ENCODE measurements at regions not wholly inside any gene's neighbourhood (a gene's known extent, or its start where the extent isn't known, plus 50 kb on each side); places are given as distances from the start of the nearest gene placed in this dataset.

- DNase-seq (ENCODE audit: low read depth), result no peak
- TF ChIP-seq, protein P1, sequence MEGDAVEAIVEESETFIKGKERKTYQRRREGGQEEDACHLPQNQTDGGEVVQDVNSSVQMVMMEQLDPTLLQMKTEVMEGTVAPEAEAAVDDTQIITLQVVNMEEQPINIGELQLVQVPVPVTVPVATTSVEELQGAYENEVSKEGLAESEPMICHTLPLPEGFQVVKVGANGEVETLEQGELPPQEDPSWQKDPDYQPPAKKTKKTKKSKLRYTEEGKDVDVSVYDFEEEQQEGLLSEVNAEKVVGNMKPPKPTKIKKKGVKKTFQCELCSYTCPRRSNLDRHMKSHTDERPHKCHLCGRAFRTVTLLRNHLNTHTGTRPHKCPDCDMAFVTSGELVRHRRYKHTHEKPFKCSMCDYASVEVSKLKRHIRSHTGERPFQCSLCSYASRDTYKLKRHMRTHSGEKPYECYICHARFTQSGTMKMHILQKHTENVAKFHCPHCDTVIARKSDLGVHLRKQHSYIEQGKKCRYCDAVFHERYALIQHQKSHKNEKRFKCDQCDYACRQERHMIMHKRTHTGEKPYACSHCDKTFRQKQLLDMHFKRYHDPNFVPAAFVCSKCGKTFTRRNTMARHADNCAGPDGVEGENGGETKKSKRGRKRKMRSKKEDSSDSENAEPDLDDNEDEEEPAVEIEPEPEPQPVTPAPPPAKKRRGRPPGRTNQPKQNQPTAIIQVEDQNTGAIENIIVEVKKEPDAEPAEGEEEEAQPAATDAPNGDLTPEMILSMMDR (conservative IDR thresholded peaks at IDR 0.05; ENCODE audit: low read length), result no peak
- no peak overlapping the region for H3K4me3 ChIP-seq (ENCODE audit: low read length)
Measured at GRCh38 chr2:194004590-194005206, 1652.3 kb upstream of the SLC39A10 start.

- TF ChIP-seq, protein P1 (conservative IDR thresholded peaks at IDR 0.05; ENCODE audit: low read length), result no peak
- DNase-seq (ENCODE audit: low read depth), result no peak
- H3K4me3 ChIP-seq (ENCODE audit: low read length), result no peak overlapping the region
Measured at GRCh38 chr2:194003911-194004310, 1653.1 kb upstream of the SLC39A10 start.

- no peak overlapping the region for H3K4me3 ChIP-seq (ENCODE audit: low read length)
- DNase-seq (ENCODE audit: low read depth), result no peak
- TF ChIP-seq, protein P1 (conservative IDR thresholded peaks at IDR 0.05; ENCODE audit: low read length), result no peak
Measured at GRCh38 chr2:194002699-194003368, 1654.2 kb upstream of the SLC39A10 start.

- no peak overlapping the region for H3K4me3 ChIP-seq (ENCODE audit: low read length)
- DNase-seq (ENCODE audit: low read depth), result no peak
- TF ChIP-seq, protein P1 (conservative IDR thresholded peaks at IDR 0.05; ENCODE audit: low read length), result no peak
Measured at GRCh38 chr2:193990868-193991267, 1666.2 kb upstream of the SLC39A10 start.

- no peak for DNase-seq (ENCODE audit: low read depth)
- TF ChIP-seq, protein P1 (conservative IDR thresholded peaks at IDR 0.05; ENCODE audit: low read length), result no peak
- H3K4me3 ChIP-seq (ENCODE audit: low read length), result no peak overlapping the region
Measured at GRCh38 chr2:193989645-193990044, 1667.4 kb upstream of the SLC39A10 start.

- no peak for DNase-seq (ENCODE audit: low read depth)
- no peak overlapping the region for H3K4me3 ChIP-seq (ENCODE audit: low read length)
- TF ChIP-seq, protein P1 (conservative IDR thresholded peaks at IDR 0.05; ENCODE audit: low read length), result no peak
Measured at GRCh38 chr2:193988784-193989183, 1668.2 kb upstream of the SLC39A10 start.

GRCh38 chr2:193985272-193985671, 1671.8 kb upstream of the SLC39A10 start:
- H3K4me3 ChIP-seq (ENCODE audit: low read length), result no peak overlapping the region
- DNase-seq (ENCODE audit: low read depth), result no peak
- TF ChIP-seq, protein P1 (conservative IDR thresholded peaks at IDR 0.05; ENCODE audit: low read length), result no peak
